ENCODE measurements at regions not wholly inside any gene's neighbourhood (a gene's known extent, or its start where the extent isn't known, plus 50 kb on each side); places are given as distances from the start of the nearest gene placed in this dataset.

- H3K27me3 ChIP-seq (ENCODE audit: control insufficient read depth in 1 of 2, insufficient read depth in 2 of 2, low read length in 2 of 2) = no peaks in the 10 kb centered on the region
- intact Hi-C loops (cut with DNase I, micrococcal nuclease) = no loop called here
- CTCF ChIA-PET = no interaction called here
- DNase-seq (no peak), ATAC-seq (ENCODE audit: poor library complexity) (no peak)
- H3K9me3 ChIP-seq (ENCODE audit: control insufficient read depth in 1 of 2, insufficient read depth in 1 of 2, low read length in 2 of 2) = no peaks in the 10 kb centered on the region
- no peak for TF ChIP-seq CTCF (IDR thresholded peaks at IDR 0.05)
- no peaks in the 10 kb centered on the region for H3K36me3 Mint-ChIP-seq (ENCODE audit: low read depth)
- H3K4me3 Mint-ChIP-seq = no peak overlapping the region
- H3K4me1 Mint-ChIP-seq (ENCODE audit: low read depth) = no peaks in the 10 kb centered on the region
- H3K36me3 ChIP-seq (ENCODE audit: insufficient read depth, low read length) = no peaks in the 10 kb centered on the region
- POLR2A ChIA-PET = no interaction called here
- H3K27me3 Mint-ChIP-seq = peaks cover 8% of the 10 kb centered on the region
- H3K4me1 ChIP-seq (ENCODE audit: insufficient read depth, low read length) = no peaks in the 10 kb centered on the region
- H3K27ac Mint-ChIP-seq = no peak overlapping the region
- no peak overlapping the region for H3K27ac ChIP-seq (ENCODE audit: low read depth in 1 of 2, low read length in 2 of 2)
- H3K9me3 Mint-ChIP-seq = peaks cover 12% of the 10 kb centered on the region
- no peak overlapping the region for H3K4me3 ChIP-seq (ENCODE audit: low read length)
Measured at GRCh38 chr7:132009778-132010177, 453.4 kb upstream of the PODXL start.

- Histone ChIP-seq H3K36me3 (ENCODE audit: insufficient read depth, low read length) (no peaks in the 10 kb centered on the region), H3K9me3 (ENCODE audit: control insufficient read depth in 1 of 2, insufficient read depth in 1 of 2, low read length in 2 of 2) (peaks cover 0 to 5% of the 10 kb centered on the region in 2 experiments), H3K4me3 (ENCODE audit: low read length) (no peak overlapping the region), H3K4me1 (ENCODE audit: insufficient read depth, low read length) (no peaks in the 10 kb centered on the region), H3K27me3 (ENCODE audit: control insufficient read depth in 1 of 2, insufficient read depth in 2 of 2, low read length in 2 of 2) (no peaks in the 10 kb centered on the region), H3K27ac (ENCODE audit: low read depth in 1 of 2, low read length in 2 of 2) (no peak overlapping the region)
- Mint-ChIP-seq H3K27ac (no peak overlapping the region), H3K27me3 (peaks cover 5% of the 10 kb centered on the region), H3K4me3 (no peak overlapping the region), H3K9me3 (peaks cover 7% of the 10 kb centered on the region), H3K4me1 (ENCODE audit: low read depth) (no peaks in the 10 kb centered on the region), H3K36me3 (ENCODE audit: low read depth) (no peaks in the 10 kb centered on the region)
- ATAC-seq (ENCODE audit: poor library complexity) = no peak
- CTCF ChIA-PET = no interaction called here
- TF ChIP-seq CTCF (IDR thresholded peaks at IDR 0.05) = no peak
- POLR2A ChIA-PET = no interaction called here
- no peak for DNase-seq
- intact Hi-C loops (cut with DNase I, micrococcal nuclease) = no loop called here
Measured at GRCh38 chr7:132004529-132004928, 448.1 kb upstream of the PODXL start.

GRCh38 chr7:132002343-132002968 is 446.0 kb upstream of the PODXL start:
- Histone ChIP-seq H3K27me3 (ENCODE audit: control insufficient read depth in 1 of 2, insufficient read depth in 2 of 2, low read length in 2 of 2) (no peaks in the 10 kb centered on the region), H3K9me3 (ENCODE audit: control insufficient read depth in 1 of 2, insufficient read depth in 1 of 2, low read length in 2 of 2) (peaks cover 0 to 5% of the 10 kb centered on the region in 2 experiments), H3K27ac (ENCODE audit: low read depth in 1 of 2, low read length in 2 of 2) (no peak overlapping the region), H3K4me1 (ENCODE audit: insufficient read depth, low read length) (no peaks in the 10 kb centered on the region), H3K4me3 (ENCODE audit: low read length) (no peak overlapping the region), H3K36me3 (ENCODE audit: insufficient read depth, low read length) (no peaks in the 10 kb centered on the region)
- Mint-ChIP-seq H3K36me3 (ENCODE audit: low read depth) (no peaks in the 10 kb centered on the region), H3K4me1 (ENCODE audit: low read depth) (no peaks in the 10 kb centered on the region), H3K4me3 (no peak overlapping the region), H3K27ac (no peak overlapping the region), H3K9me3 (peaks cover 3% of the 10 kb centered on the region), H3K27me3 (peaks cover 3% of the 10 kb centered on the region)
- TF ChIP-seq CTCF (IDR thresholded peaks at IDR 0.05) = no peak
- ATAC-seq (ENCODE audit: poor library complexity) = no peak
- intact Hi-C loops (cut with DNase I, micrococcal nuclease) = no loop called here
- ChIA-PET POLR2A (no interaction called here), CTCF (no interaction called here)
- DNase-seq = no peak
